H1 (cell line): ENCODE measurements at regions not wholly inside any gene's neighbourhood (a gene's known extent, or its start where the extent isn't known, plus 50 kb on each side); places are given as distances from the start of the nearest gene placed in this dataset.

Source experiments
- SIX5 ChIP-seq: IDR thresholded peaks from 2 replicates; pipeline ENCODE4 v1.6.1; 2011; ENCODE audit warnings: mild to moderate bottlenecking, low read depth, low read length
- TEAD4 ChIP-seq: IDR thresholded peaks from 2 replicates; pipeline ENCODE4 v1.6.1; 2012; ENCODE audit warnings: low read depth, low read length, inconsistent platforms, mixed read lengths
- TF ChIP-seq, protein P1 (sequence below): IDR thresholded peaks from 2 replicates; pipeline ENCODE4 v1.6.1; 2012; ENCODE audit warnings: low read length, inconsistent platforms

DNA sequence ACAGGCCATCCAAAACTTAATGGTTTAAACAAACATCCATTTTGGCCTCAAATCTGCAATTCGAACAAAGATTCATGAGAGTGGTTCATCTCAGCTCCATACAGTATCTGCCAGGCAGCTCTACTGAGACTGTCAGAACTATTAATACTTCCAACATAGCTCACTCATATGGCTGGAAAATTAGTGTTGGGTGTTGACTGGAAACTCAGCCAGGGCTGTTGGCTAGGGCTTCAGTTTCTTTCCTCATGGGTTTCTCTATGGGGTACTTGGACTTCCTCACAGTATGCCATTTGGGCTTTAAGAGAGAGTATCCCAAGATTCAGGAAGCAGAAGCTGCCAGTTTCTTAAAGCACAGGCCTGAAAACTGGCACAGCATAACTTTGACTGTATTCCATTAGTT, 240.3 kb downstream of the TPBG start (continued):
- TF ChIP-seq TEAD4 (no peak), SIX5 (no peak)
- TF ChIP-seq, protein P1, sequence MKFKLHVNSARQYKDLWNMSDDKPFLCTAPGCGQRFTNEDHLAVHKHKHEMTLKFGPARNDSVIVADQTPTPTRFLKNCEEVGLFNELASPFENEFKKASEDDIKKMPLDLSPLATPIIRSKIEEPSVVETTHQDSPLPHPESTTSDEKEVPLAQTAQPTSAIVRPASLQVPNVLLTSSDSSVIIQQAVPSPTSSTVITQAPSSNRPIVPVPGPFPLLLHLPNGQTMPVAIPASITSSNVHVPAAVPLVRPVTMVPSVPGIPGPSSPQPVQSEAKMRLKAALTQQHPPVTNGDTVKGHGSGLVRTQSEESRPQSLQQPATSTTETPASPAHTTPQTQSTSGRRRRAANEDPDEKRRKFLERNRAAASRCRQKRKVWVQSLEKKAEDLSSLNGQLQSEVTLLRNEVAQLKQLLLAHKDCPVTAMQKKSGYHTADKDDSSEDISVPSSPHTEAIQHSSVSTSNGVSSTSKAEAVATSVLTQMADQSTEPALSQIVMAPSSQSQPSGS = no peak
